ENCODE measurements at regions not wholly inside any gene's neighbourhood (a gene's known extent, or its start where the extent isn't known, plus 50 kb on each side); places are given as distances from the start of the nearest gene placed in this dataset.
A peak's percentile ranks its signal among the peaks of the same experiment; 100 is the strongest.

GRCh38 chr6:18062733-18063132 lies 59.7 kb downstream of the NHLRC1 start:
- Histone ChIP-seq H3K4me3 (replicated peaks in 1 of 4; ENCODE audit: control extremely low read depth in 1 of 4, insufficient read depth in 1 of 4, low read depth in 3 of 4, low read length in 4 of 4) (no peak overlapping the region), H2AFZ (ENCODE audit: low read length) (no peak overlapping the region), H3K27me3 (ENCODE audit: control insufficient read depth, insufficient read depth, low read length) (no peaks in the 10 kb centered on the region), H3K9me3 (ENCODE audit: control insufficient read depth, insufficient read depth, low read depth, low read length) (no peaks in the 10 kb centered on the region), H4K20me1 (ENCODE audit: control insufficient read depth, extremely low read depth, insufficient read depth, low read length) (no peaks in the 10 kb centered on the region), H3K27ac (ENCODE audit: insufficient read depth, low read length) (no peak overlapping the region), H3K36me3 (ENCODE audit: control insufficient read depth, insufficient read depth, low read length) (no peaks in the 10 kb centered on the region), H3K4me2 (ENCODE audit: extremely low read depth, insufficient read depth, low read length) (no peak overlapping the region), H3K79me2 (ENCODE audit: control insufficient read depth, insufficient read depth, low read length) (no peaks in the 10 kb centered on the region), H3K4me1 (ENCODE audit: control insufficient read depth, extremely low read depth, insufficient read depth, low read length) (no peaks in the 10 kb centered on the region), H3K9ac (ENCODE audit: insufficient read depth, low read length) (no peak overlapping the region)
- TF ChIP-seq EZH2 (IDR thresholded peaks at IDR 0.05; ENCODE audit: low read length, missing control alignments): no peak
- TF ChIP-seq CTCF (conservative IDR thresholded peaks at IDR 0.05 in 1 of 2, IDR thresholded peaks at IDR 0.05 in 1 of 2; ENCODE audit: low read depth in 1 of 2, low read length in 2 of 2): no peak
- DNase-seq (ENCODE audit: low read depth in 2 of 2): peak; percentile 20 to 25

DNA sequence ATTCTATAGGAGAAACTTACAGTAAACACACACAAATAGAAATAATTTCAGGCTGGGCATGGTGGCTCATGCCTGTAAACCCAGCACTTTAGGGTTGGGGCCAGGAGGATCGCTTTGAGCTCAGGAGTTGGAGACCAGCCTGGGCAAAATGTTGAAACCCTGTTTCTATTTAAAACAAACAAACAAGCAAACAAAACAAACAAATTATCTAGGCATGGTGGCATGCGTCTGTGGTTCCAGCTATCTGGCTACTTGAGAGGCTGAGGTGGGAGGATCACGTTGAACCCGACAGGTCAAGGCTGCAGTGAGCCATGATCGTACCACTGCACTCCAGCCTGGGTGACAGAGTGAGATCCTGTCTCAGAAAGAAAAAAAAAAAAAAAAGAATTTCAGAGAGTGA lies 64.0 kb downstream of the NHLRC1 start:
- Histone ChIP-seq H3K36me3 (ENCODE audit: control insufficient read depth, insufficient read depth, low read length) (no peaks in the 10 kb centered on the region), H3K27me3 (ENCODE audit: control insufficient read depth, insufficient read depth, low read length) (no peaks in the 10 kb centered on the region), H3K4me3 (replicated peaks in 1 of 4; ENCODE audit: control extremely low read depth in 1 of 4, insufficient read depth in 1 of 4, low read depth in 3 of 4, low read length in 4 of 4) (no peak overlapping the region), H3K79me2 (ENCODE audit: control insufficient read depth, insufficient read depth, low read length) (no peaks in the 10 kb centered on the region), H4K20me1 (ENCODE audit: control insufficient read depth, extremely low read depth, insufficient read depth, low read length) (no peaks in the 10 kb centered on the region), H3K9ac (ENCODE audit: insufficient read depth, low read length) (no peak overlapping the region), H3K9me3 (ENCODE audit: control insufficient read depth, insufficient read depth, low read depth, low read length) (no peaks in the 10 kb centered on the region), H3K27ac (ENCODE audit: insufficient read depth, low read length) (no peak overlapping the region), H2AFZ (ENCODE audit: low read length) (no peak overlapping the region), H3K4me1 (ENCODE audit: control insufficient read depth, extremely low read depth, insufficient read depth, low read length) (no peaks in the 10 kb centered on the region), H3K4me2 (ENCODE audit: extremely low read depth, insufficient read depth, low read length) (no peak overlapping the region)
- no peak for TF ChIP-seq CTCF (conservative IDR thresholded peaks at IDR 0.05 in 1 of 2, IDR thresholded peaks at IDR 0.05 in 1 of 2; ENCODE audit: low read depth in 1 of 2, low read length in 2 of 2)
- no peak for TF ChIP-seq EZH2 (IDR thresholded peaks at IDR 0.05; ENCODE audit: low read length, missing control alignments)
- DNase-seq (ENCODE audit: low read depth in 2 of 2): no peak

DNA sequence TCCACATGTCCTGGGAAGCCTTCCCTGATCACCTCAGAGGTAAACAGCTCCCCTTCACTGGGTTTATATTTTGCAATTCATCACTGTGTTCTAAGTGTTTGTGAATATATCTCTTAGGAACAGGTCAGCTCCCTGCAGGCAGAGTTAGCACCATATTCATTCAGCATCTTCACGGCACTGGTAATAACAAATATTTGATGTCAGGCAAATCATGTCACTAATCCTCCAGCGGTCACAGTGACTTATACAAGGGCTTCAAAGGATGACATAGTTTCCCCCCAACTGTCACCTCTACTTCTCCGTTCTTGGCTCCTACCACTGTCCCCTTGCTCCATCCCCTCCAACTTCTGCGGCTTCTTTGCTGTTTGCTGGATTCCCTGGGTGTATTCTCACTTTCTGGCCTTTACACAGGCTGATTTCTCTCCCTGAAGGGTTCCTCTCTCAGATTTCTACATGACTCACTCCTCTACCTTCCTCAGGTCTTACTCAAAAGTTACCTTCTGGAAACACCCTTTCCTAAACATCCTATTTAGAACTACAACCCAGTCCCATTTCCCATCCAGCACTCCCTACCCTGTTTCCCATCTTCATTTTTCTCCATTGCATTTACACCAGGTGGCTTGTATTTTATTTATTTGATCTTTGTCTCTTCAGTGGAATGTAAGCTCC lies 66.6 kb downstream of the NHLRC1 start:
- Histone ChIP-seq H2AFZ (ENCODE audit: low read length) (no peak overlapping the region), H3K9ac (ENCODE audit: insufficient read depth, low read length) (no peak overlapping the region), H3K27ac (ENCODE audit: insufficient read depth, low read length) (no peak overlapping the region), H3K9me3 (ENCODE audit: control insufficient read depth, insufficient read depth, low read depth, low read length) (no peaks in the 10 kb centered on the region), H3K4me1 (ENCODE audit: control insufficient read depth, extremely low read depth, insufficient read depth, low read length) (no peaks in the 10 kb centered on the region), H4K20me1 (ENCODE audit: control insufficient read depth, extremely low read depth, insufficient read depth, low read length) (no peaks in the 10 kb centered on the region), H3K79me2 (ENCODE audit: control insufficient read depth, insufficient read depth, low read length) (no peaks in the 10 kb centered on the region), H3K4me2 (ENCODE audit: extremely low read depth, insufficient read depth, low read length) (no peak overlapping the region), H3K4me3 (replicated peaks in 1 of 4; ENCODE audit: control extremely low read depth in 1 of 4, insufficient read depth in 1 of 4, low read depth in 3 of 4, low read length in 4 of 4) (no peak overlapping the region), H3K27me3 (ENCODE audit: control insufficient read depth, insufficient read depth, low read length) (no peaks in the 10 kb centered on the region), H3K36me3 (ENCODE audit: control insufficient read depth, insufficient read depth, low read length) (no peaks in the 10 kb centered on the region)
- no peak for DNase-seq (ENCODE audit: low read depth in 2 of 2)
- TF ChIP-seq CTCF (conservative IDR thresholded peaks at IDR 0.05 in 1 of 2, IDR thresholded peaks at IDR 0.05 in 1 of 2; ENCODE audit: low read depth in 1 of 2, low read length in 2 of 2) (no peak), EZH2 (IDR thresholded peaks at IDR 0.05; ENCODE audit: low read length, missing control alignments) (no peak)
